ENCODE measurements at regions not wholly inside any gene's neighbourhood (a gene's known extent, or its start where the extent isn't known, plus 50 kb on each side); places are given as distances from the start of the nearest gene placed in this dataset.
"Not testable (repeated sequence)": the region's sequence is repeated elsewhere in the genome, so short reads cannot be mapped to it uniquely, and the experiment has no call there.

DNA sequence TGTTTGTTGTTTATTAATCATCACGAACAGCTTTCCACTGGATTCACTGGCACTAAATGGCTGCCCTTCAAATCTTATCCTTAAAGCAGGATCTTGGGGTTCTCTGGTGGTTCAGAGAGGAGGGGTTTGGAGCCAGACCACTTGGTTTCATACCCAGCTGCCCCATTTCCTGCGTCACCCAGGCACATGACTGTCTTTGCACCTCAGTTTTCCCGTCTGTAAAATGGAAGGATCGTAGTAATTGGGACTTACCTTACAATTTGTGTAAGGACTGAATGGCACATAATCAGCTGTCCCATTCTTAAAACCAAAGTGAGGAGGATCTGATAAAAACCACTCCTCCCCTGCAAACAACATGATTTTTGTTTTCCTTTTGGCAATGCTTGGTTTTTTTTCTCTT lies 318.3 kb downstream of the ZNF536 start:
- DNase-seq, result no peak

DNA sequence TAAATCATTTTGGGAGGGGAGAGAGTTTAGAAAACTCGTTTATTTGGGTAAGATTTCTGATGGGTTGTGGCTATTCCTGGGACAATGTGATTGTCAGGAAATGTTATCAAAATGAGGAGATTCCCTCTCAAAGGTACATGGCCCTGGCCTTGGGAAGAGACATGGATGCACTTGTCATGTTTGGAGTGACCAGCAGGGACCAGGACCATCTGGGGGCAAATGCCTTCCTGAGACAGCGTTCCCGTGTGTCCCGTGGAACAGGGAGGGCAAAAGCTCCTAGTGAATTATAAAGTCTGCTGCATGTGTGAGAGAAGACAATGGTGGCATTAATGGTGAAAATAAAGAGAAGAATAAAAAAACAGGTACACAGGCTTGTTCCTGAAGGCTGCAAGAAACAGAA lies 317.3 kb downstream of the ZNF536 start:
- DNase-seq, result no peak

DNA sequence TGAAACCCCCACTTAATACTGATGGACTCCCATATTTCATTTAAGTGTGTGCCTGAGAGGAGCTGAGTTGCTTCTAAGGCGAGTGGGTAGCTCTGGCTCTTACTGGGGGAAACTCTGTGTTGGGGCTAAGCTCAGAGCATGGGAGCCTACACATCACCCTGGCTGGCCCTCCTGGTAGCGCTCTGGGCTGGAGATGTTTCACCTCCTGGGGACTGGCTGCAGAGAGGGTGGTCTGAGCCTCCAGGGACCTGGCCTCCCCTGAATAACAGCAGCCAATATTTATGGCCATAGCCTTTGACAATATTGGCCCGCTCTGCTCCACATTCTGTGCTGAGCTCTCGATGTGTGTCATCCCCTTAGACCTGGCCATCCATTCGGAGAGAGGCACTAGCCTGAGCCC lies 316.5 kb downstream of the ZNF536 start:
- DNase-seq, result no peak

DNA sequence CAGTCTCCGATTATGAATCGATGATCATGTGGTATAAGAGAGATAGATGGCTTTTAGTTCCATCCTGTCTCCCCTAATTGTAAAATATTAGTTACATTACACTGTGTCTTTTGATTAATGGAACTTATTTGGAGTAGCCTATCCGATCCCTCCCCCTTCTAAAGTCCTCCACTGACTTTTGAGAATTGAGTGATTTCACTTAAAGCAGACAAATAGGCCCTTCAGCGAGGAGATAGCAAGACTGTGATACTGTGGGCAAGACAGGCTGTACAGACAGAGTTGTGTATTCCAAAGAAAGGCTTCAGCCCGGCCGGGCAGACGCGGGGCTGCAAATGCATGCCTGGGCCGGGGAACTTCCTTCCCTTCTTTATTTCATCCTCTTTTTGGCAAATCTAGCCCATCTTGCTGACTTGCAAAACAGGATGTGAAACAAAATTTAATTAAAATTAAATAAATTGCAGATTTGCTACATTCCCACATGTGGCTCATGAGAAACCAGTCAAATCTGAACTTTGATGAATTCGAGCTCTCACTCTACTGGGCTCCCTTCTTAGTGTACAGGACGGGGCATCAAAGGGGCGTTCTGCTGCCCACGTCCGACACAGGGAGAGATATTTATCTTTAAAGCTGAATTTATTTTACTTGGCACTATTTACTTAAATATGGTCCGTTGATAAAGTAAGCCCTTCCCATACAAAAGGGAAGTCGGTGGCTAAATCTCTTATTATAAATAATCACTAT lies 314.8 kb downstream of the ZNF536 start:
- no peak for DNase-seq

DNA sequence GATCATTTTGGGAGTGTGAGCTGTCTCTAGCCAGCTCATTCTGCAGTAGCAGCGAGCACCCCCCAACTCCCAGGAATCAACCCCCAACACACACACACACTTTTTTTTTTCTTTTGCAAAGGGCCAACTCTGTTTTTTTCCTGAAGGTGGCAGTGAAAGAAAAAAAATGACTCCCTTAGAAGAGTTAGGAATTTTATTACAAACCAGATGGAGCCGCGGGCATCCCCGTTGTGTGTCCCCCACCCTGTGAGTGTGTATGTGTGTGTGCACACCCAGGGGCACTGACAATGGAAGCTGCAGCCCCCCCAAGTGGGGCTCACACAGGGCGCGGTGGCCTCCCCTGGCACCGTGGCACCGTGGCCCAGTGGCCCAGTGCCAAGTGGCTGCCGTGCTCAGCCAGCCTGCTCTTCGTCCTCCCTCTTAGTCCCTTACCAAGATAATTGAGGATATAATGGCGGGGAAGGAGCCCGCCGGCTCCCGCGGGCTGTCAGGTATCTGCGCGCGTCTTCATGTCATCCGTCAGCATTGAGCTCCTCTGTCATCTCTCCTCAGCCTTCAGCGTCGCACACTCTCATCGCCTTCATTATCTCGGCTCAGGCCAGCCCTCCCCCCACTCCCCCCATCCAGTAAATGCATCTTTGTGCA lies 314.1 kb downstream of the ZNF536 start:
- no peak for DNase-seq

DNA sequence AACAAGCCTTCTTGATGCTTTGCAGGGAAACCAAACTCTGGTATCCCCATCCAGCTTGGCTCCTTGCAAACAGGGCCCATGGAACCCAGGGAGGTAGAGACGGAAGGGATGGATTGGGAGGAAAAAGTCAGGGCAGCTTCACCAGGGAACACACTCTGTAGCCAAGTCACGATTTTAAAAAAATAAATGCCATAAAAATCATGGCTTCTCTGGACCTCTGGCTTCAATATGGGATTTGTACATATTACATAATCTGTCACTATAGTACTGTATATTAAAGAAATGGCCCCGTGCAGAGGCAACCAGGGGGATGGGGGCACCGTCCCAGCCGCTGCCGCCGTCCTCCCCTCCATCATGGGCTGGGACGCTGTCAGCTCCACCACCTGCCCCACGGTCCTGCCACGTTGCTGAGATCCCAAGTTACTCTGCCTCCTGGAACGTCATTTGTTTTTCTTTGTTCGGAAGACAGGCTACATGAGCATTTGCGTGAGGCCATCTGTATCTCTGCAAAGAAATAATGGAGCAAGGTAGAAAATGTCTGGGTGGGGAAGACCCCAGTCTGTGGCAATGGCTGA lies 313.3 kb downstream of the ZNF536 start:
- no peak for DNase-seq

DNA sequence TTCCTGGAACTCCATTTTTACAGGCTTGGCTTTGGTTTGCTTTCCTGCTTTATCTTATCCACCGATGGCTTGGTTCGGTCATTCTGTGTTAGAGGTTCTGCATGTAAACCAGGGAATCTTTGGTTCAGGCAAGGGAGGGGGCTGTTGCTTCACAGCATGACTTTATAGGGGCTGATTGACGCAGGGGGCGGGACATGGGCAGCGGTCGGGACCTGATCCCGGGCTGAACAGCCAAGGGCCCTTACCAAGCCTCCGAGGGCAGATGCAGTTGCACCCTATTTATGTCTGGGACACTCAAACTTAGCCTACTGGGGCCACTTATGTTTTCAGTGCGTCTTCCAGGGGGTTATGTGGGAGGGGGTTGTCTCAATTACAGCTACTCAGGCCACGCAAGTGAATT lies 312.4 kb downstream of the ZNF536 start:
- DNase-seq, result no peak

DNA sequence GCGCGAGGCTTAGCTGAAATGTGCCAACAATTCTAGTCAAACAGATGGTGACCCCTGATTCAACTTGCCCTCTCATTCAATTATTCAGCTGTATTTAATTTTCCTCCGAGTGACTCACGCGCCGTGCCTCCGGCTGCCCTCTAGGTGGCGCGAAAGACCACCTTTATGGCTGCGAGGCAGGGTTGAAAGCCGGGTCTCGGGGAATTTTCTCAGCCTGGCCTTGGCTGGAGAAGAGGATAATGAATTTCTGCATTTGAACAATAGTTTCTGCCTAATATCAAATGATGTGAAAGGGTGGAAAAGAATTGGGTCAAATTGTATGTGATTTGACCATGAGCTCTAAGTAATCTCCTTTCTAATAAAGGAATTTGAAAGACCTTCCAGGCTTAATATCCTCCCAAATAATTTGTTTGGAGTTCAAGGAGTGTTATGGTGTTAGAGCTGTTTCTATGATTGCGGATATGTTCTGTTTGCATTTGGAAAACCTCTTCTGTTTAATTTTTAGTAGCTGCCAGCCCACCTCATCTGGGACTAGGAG lies 310.9 kb downstream of the ZNF536 start:
- DNase-seq, result peak; percentile 67

DNA sequence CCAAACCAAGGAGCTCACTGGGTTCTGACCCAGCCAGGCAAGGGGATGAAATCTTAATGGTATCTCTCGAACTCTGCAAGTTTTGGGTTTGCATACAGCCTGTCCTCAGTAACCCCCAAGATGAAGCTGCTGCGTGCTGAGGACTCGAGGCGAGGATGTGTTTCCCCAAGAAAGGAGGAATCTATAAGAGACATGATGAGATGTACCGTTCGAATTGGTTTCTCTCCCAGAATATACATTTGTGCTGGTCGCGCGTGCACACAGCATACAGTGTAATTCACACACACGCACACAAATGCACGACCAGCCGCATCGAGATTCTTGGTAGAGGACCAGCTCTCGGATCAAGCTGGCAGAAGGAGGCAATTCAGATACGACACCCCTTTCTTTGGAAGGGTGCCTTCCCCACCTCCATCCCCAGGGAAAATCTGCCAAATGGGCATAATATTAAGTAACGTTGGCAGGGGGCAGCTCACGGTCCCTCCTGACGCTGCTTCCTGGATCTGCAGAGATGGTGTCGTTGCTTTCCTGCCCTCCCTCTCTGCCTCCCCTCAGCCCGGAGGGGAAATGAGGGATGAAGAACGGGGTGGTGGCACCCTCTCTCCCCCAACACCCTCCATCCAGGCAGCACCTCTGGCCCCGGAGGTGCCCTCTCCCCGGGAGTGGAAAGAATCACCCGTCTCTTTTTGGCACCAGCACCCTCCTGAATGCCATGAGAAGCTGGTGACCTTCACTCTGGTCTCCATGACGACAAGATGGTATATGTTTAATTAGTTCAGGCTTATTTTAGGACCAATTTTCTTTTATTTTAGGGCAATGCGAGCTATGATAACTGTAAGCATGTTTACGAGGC lies 310.2 kb downstream of the ZNF536 start:
- no peak for DNase-seq

DNA sequence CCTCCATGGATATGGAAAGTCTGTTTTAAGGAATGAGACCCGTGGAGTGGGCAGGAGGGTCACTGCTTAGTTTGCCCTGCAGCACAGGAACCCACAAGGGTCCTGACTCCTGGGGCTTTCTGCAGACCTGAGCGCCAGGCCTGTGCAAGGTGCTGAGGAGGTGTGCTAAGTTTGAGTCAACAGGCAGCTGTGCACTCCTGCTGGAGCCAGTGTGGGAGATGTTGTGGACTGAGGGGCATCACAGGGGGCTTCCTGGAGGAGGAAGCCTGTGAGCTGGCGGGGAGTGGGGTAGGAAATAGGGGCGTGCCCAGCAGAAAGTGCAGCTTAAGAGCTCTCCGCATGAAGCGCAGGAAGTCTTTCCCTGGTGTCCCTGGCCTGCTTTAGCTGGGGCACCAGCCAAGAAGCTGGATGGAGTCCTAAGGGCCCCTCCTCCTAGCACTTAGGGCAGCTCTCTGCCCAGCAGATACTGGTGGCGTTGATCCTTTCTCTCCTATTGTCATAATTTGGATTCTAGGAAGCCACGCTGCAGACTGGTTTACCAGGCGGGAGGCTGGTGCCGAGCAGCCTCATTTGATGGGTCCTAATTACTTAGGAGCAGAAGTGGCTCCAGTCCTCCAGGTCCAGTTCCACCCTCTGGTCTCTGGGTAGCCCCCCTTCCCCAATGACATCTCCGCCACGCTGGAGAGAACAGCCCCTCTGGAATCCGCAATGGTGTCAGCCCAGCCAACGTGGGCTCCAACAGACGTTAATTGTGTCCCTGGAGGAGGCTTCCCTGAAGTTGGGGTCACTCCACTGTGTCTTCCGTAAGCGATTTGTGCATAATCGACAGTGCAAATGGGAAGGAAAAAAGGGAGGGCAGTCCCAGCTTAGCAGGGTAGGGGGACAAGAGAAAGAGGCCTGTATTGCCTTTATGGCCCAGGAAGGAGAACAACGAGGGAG lies 309.2 kb downstream of the ZNF536 start:
- DNase-seq, result no peak

DNA sequence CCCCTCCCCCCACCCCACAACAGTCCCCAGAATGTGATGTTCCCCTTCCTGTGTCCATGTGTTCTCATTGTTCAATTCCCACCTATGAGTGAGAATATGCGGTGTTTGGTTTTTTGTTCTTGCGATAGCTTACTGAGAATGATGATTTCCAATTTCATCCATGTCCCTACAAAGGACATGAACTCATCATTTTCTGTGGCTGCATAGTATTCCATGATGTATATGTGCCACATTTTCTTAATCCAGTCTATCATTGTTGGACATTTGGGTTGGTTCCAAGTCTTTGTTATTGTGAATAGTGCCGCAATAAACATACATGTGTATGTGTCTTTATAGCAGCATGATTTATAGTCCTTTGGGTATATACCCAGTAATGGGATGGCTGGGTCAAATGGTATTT lies 308.2 kb downstream of the ZNF536 start:
- DNase-seq, result not testable (repeated sequence)

DNA sequence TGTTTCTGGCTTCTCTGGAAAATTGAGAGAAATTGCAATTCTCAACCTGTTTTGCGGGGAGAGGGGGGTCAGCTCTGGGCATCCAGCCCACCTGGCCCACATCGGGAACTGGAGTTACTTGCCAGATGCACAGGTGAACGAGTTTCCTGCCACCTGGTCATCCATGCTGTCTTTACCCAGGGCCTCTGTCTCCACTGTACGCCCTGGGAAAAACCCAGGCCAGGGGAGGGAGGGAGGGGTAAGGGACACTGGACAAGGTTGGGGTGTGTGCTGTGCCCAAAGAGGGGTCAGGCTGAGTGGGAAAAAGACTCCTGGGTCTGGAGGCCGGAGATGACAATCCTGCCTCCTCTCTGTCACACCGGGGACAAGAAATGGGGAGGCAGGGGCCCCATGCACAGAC lies 307.6 kb downstream of the ZNF536 start:
- no peak for DNase-seq

DNA sequence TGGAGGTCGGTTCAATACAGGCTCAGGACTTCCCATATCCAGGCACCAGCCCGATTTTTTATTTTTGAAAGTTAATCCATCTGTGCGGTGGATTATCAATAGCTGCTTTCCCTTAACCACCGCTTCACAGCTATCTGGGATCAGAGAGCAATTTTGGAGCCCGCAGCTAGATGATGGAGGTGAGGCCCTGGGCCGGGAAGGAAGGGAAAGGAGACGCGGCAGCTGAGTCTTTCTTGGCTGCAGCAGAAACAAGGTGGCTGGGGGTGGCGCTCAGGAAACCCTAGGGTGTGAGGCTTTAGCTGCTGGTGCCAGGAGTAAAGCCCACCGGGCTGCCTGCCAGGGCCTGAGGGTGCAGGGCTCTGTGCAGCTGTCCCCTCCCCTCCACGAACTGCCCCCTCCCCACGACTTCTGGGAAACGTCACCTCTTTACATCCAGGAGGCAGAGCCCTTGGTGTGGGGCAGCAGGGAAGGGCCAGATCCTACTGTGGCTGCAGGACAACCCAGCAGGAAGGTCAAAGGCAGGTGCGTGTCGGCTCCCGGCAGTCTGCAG lies 307.0 kb downstream of the ZNF536 start:
- DNase-seq, result no peak

DNA sequence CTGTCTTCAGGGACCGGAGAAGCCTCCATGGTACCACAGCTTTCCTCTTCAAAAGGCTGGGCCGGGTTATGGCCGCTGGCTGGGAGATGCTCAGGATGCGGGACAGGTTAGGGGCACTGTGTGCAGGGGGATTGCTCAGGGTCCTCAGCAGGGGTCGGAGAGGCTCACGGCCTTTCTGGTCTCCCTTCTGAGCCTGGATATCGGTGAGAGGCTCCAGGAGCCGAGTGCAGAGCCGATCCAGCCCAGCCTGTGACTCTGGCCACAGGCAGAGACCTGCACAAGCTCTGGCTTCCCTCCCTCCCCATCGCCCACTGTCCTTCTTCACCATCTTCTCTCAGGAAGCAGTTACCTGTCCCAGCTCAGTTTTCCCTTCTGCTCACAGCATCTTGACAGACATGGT lies 306.0 kb downstream of the ZNF536 start:
- no peak for DNase-seq

DNA sequence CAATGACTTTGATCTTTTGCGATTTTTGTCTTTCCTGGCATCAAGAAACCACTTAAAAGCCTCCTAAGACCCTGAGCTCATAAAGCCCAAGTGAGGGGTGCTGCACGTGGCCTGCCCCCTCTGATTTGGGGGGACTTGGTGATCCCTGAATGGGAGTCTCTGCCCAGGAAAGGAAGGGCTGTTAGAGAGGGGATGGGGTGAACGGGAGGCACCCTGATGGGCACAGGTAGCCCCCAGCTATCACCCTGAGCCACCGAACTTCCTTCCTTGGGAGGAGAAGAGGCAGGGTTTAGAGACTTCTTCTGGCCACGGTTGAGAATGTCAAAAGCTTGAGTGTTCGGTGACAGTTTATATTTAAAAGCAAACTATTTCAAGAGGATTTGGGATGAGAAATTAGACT lies 305.5 kb downstream of the ZNF536 start:
- DNase-seq, result no peak

DNA sequence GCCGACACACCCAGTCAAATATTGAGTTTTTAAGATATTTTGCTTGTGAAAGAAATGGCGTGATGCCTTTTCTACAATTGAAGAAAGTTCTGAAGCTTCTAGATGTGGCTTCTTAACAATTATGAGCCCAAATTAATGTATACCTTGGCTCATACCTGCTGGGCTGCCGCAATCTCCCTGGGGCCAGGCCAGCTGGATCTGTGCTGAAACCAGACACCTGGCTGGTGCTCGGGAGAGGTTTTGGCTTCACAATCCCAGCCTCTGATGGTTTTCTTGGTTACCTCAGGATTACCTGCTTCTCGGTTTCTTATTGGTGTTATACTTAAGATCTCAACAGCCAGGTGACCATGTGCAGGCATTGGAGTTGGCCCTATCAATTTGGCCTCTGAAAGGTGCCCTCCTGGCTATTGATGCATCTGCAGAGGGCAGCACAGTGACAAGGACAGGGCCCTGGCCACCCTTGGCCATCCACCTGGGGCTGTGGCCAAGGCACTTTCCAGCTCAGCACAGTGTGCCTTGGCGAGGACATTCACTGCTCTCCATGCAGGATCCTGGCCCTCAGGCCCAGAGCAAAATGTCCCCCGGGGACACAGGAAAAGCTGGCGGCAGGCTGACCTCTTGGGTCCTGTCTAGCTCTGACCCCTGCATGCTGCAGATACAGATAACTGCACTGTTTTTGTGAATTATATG lies 305.0 kb downstream of the ZNF536 start:
- DNase-seq, result no peak

DNA sequence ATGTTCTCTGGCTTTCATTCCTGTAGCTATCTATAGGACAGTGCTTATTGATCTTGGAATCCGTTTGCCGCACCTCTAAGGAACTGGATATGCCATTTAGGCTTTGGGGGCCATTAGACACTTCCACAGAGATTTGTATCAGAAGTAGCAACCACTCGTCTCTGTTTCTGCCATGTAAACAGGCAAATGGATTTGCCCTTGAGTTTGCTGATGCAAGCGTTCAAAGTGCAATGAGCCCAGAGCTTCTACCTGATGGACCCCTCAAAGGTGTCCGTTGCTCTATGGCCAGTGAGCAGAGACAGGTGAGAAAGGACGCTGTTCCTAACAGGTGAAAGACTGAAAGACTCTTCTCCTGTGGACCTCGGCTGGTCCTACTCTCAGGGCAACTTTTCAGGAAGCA lies 302.9 kb downstream of the ZNF536 start:
- no peak for DNase-seq

DNA sequence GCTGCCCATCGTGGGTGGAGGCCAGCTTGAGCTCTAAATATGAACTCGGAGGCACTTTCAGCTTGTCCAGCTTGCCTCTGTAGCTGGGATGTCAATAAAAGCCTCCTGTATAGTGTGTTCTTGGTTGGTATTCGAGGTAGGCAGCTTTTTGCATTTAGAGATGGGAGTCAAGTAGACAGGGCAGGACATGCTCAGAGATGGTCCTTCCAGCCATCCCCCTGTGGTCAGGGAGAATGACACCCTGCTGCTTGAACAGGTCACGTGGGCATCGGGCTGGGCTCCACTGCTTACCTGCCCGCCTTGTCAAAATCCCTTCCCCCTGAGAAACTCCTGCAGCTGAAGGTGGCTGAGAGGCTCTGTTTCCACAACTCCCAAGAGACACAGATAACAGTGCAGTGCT lies 302.5 kb downstream of the ZNF536 start:
- DNase-seq, result no peak

DNA sequence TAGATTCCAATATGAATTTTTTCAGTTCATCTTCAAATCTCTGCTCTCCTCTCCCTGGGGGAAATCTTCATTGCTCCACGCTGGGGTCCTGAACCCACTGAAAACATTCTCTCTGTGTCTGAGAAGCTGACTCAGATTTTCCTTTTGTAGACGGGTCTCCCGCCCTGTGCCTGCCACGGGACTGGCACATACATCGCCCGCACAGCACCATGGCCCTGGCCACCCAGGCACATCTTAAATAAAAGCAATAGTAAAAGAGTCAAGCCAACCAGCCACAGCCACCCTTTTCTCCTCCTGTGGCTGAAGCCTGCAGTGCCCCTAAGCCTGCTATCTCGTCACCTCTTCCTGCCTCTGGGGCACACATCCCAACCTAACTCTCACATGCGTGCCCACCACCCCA lies 301.2 kb downstream of the ZNF536 start:
- DNase-seq, result no peak

DNA sequence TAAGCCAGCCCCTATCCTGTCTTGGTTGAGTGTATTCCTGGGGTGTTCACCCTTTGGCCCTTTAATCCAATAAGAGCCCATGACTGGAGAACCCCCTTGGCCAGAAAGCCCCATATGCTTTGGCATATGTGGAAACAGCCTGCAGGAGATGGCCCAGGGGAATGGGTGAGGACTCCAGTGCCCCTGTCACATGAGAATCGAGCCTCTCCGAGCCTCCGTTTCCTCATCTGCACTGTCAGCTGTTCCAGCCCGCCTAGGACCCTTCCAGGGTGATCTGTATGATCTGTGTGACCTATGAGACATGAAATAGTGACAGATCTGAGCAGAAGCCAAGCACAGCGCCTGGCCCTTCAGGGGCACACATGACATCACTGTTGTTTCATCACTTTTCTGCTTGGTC lies 300.7 kb downstream of the ZNF536 start:
- DNase-seq, result no peak

DNA sequence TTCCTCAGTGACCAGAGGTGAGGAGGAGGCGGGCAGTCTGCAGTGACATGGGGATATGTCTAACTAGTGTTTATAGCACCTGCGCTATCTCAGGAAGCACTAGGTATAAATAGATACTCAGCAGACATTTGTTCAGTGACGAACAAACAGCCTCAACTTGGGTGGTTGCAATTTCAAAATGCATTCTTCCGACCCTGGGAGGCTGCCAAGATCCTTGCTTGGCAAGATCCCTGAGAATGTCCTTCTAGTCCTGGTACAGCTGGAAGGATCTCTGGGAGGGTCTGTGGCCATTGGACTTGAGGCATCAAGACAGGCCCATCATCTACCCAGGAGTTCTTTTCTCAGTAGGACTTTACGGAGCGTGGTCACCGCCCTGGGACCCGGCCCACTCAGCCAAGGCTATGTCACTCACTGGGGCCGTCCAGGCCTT lies 299.5 kb downstream of the ZNF536 start:
- no peak for DNase-seq

DNA sequence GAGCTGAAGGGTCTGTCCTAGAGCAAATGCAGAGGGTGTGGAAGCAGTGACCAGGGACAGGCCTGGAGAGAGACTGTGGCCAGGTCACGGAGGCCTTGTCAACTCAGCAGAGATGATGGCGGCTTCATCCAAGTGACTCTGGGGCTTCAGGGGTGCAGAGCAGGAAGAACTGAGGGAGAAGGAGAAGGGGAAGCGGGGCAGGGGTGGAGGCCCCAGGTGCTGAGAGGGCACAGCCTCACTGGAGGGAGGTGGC lies 299.1 kb downstream of the ZNF536 start:
- no peak for DNase-seq
